ENCODE measurements at regions not wholly inside any gene's neighbourhood (a gene's known extent, or its start where the extent isn't known, plus 50 kb on each side); places are given as distances from the start of the nearest gene placed in this dataset.

DNA sequence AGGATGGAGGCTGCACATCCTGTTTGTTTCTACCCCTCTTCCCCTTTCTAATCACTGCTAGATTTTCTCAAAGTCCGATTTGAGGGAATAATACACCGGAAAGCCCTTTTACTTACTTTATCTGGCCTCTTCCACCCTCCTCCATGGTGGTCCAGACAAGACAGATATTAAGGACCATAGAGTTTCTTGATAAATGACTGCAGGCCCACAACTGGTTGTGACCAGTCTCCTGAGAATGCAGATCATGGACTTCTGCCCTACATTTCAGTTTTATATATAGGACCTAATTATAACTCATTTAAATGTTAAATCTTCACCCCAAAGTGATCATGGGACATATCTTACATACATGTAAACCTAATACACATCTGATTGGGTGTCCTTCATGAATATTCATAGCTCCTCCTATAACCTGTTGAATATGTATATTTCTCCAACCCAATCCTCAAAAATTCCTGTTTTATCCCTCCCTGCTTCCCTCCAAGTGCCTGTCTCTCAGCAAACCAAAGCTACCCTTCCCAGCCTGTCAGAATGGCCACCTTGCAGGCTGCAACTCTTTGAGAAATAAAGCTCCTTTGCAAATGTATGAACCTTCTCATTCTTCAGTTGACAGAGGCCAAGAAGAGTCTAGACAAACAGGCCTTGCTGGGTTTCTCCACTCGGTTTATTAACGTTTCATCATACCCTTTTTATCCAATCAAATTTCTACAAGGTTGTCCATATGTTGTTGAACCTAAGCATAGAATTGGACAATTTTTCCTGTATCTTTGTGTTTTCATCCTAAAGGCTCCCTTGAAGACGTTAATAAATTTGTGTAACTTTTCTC is 133.1 kb downstream of the HFE start:
- DNase-seq (ENCODE audit: low read depth): no peak
- H3K4me3 ChIP-seq (ENCODE audit: low read depth, low read length): no peak overlapping the region
- TF ChIP-seq, protein P1, sequence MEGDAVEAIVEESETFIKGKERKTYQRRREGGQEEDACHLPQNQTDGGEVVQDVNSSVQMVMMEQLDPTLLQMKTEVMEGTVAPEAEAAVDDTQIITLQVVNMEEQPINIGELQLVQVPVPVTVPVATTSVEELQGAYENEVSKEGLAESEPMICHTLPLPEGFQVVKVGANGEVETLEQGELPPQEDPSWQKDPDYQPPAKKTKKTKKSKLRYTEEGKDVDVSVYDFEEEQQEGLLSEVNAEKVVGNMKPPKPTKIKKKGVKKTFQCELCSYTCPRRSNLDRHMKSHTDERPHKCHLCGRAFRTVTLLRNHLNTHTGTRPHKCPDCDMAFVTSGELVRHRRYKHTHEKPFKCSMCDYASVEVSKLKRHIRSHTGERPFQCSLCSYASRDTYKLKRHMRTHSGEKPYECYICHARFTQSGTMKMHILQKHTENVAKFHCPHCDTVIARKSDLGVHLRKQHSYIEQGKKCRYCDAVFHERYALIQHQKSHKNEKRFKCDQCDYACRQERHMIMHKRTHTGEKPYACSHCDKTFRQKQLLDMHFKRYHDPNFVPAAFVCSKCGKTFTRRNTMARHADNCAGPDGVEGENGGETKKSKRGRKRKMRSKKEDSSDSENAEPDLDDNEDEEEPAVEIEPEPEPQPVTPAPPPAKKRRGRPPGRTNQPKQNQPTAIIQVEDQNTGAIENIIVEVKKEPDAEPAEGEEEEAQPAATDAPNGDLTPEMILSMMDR (IDR thresholded peaks at IDR 0.05; ENCODE audit: insufficient read depth, low read length): no peak

DNA sequence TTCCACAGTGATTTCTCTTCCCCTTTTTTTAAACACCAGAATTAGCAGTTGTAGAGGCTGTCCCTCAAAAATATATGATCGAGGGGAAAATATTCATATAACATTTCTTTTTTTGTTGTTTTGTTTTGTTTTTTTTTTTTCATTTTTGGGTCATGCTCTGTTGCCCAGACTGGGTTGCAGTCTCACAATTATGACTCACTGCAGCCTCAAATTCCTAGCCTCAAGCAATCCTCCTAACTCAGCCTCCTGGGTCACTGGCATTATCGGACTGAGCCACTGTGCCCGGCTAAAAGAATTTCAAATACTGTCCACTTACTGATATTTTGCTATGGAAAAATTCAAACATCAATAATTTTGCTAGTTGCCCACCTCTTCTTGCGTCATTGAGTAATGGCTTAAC is 134.0 kb downstream of the HFE start:
- DNase-seq (ENCODE audit: low read depth): no peak
- H3K4me3 ChIP-seq (ENCODE audit: low read depth, low read length): no peak overlapping the region
- TF ChIP-seq, protein P1 (IDR thresholded peaks at IDR 0.05; ENCODE audit: insufficient read depth, low read length): no peak

DNA sequence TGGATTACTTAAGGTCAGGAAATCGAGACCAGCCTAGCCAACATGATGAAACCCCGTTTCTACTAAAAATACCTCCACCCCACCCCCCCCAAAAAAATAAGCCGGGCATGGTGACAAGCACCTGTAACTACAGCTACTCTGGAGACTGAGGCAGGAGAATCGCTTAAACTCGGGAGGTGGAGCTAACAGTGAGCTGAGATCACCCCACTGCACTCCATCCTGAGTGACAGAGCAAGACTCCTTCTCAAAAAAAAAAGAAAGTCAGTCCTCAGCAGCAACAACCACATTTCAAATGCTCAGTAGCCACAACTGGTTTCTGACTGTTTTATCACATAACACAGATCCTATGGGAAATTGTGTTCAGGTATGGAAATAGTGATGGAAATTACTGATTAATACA is 135.3 kb downstream of the HFE start:
- TF ChIP-seq, protein P1 (IDR thresholded peaks at IDR 0.05; ENCODE audit: insufficient read depth, low read length): no peak
- no peak overlapping the region for H3K4me3 ChIP-seq (ENCODE audit: low read depth, low read length)
- DNase-seq (ENCODE audit: low read depth): no peak

DNA sequence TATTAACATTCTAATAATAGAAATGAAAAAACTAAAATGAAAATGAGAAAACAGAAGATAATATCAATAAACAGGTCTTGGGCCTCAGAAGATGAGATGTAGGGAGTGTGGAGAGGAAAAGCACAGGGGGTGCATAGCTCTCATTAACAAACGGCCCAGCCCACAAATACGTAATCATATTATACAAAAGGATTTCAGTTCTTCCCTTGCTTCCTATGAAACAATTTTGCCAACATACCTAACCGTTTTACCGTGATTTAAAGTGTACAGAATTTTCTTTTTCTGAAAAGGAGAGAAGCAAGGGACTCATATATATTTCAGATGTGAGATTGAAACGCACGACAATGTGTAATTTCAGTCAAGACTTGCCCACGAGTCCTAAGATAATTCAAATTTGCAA is 136.0 kb downstream of the HFE start:
- peak; percentile 21 for DNase-seq (ENCODE audit: low read depth)
- H3K4me3 ChIP-seq (ENCODE audit: low read depth, low read length): peak overlapping the region; percentile 66
- TF ChIP-seq, protein P1 (IDR thresholded peaks at IDR 0.05; ENCODE audit: insufficient read depth, low read length): no peak

DNA sequence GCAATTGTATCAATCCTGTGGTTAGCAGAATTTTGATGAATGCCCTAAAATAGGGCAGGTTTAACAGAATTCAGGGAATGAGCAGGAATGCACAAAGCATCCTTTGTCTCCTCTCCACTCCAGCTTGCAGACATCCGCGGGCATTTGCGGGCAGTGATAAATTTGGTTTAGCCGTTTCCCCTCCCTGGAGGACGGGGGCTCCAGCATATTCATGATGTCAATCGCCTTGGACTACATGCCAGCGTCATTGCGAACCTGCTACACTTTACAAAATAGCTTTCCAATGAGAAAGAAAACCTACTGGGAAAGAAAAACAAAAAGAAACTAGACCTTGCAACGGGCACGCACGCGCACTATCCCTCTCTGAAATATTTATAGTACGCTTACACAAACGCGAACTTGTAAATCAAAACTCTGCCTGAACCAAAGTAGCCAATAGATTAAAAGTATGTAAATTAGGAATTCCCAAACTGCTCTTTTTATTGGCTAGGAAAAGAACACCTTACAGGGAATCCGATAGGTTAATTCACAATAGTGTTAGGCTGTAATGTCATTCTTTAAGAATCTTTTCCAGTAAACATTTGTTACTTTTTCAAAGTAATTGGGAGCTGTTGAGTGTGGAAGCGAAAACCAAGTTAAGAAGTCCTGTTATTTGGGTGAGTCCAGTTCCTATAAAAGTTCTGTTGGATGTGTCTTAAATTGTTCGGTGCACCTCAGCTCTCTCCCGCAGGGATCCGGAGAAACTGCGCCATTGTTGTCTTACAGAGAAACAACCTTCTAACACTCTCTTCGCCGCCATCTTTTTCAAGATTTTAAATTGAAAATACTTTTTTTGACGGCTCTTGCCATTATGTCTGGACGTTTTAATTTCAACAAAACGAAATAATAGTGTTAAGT is 136.7 kb downstream of the HFE start:
- TF ChIP-seq, protein P1 (IDR thresholded peaks at IDR 0.05; ENCODE audit: insufficient read depth, low read length): no peak
- peak overlapping the region; percentile 67 for H3K4me3 ChIP-seq (ENCODE audit: low read depth, low read length)
- DNase-seq (ENCODE audit: low read depth): peak; percentile 97

DNA sequence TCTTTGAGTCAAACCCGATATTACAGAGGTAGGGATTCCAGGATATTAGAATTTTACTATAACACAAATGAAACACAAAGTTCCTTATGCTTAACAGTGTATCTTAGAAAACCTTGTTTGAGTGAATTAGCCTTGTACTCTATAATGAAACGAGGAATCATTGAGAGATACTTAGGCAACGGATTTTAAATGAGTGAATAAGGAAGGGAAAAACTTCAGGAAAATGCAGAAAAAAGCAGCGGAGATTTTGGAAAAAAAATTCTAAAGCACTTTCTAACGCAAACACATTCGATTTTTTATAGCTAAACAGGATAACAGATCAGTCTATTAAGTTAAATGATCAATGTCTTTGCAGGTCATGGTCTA is 137.3 kb downstream of the HFE start:
- no peak for DNase-seq (ENCODE audit: low read depth)
- H3K4me3 ChIP-seq (ENCODE audit: low read depth, low read length): peak overlapping the region; percentile 67
- TF ChIP-seq, protein P1 (IDR thresholded peaks at IDR 0.05; ENCODE audit: insufficient read depth, low read length): no peak
